GM23338 (cell line): ENCODE measurements at regions not wholly inside any gene's neighbourhood (a gene's known extent, or its start where the extent isn't known, plus 50 kb on each side); places are given as distances from the start of the nearest gene placed in this dataset.

Source experiments
- ATAC-seq: fragments of 200-7000 bp; cut with Tn5 transposase; 3 replicates; pipeline ENCODE4 v1.9.1; 2020
- DNase-seq: peaks from one replicate; pipeline ENCODE4 v3.0.0-alpha.2; 2015; ENCODE audit warnings: low spot score
- H2AFZ ChIP-seq: fragments of 200-600 bp; sonication (generic); 2 replicates; pipeline ENCODE4 v1.8.0; 2016; ENCODE audit warnings: antibody characterized with exemption, mild to moderate bottlenecking, moderate library complexity
- H3F3A ChIP-seq: fragments of 200-600 bp; sonication (generic); replicated peaks from 2 replicates; pipeline ENCODE4 v1.8.0; 2017; ENCODE audit warnings: antibody characterized with exemption, mixed run types, low read depth
- H3K27ac ChIP-seq: fragments of 200-600 bp; sonication (generic); 2 replicates; pipeline ENCODE4 v1.6.1; 2016; ENCODE audit warnings: low read depth
- H3K27me3 ChIP-seq: fragments of 200-600 bp; sonication (generic); 2 replicates; pipeline ENCODE4 v1.8.0; 2016; ENCODE audit warnings: mild to moderate bottlenecking, mixed run types, moderate library complexity; ENCODE audit not compliant: insufficient read depth
- H3K36me3 ChIP-seq: fragments of 200-600 bp; sonication (generic); 2 replicates; pipeline ENCODE4 v1.8.0; 2016; ENCODE audit warnings: mild to moderate bottlenecking; ENCODE audit not compliant: insufficient read depth
- H3K4me1 ChIP-seq: fragments of 200-600 bp; sonication (generic); 2 replicates; pipeline ENCODE4 v1.8.0; 2016; ENCODE audit warnings: mild to moderate bottlenecking, moderate library complexity; ENCODE audit not compliant: insufficient read depth
- H3K4me2 ChIP-seq: fragments of 200-600 bp; sonication (generic); 2 replicates; pipeline ENCODE4 v1.7.1; 2017; ENCODE audit warnings: mixed run types
- H3K4me3 ChIP-seq: fragments of 200-600 bp; sonication (generic); 2 replicates; pipeline ENCODE4 v1.6.1; 2016; ENCODE audit warnings: mixed run types
- H3K79me2 ChIP-seq: fragments of 200-600 bp; sonication (generic); replicated peaks from 2 replicates; pipeline ENCODE4 v1.8.0; 2017; ENCODE audit warnings: mild to moderate bottlenecking; ENCODE audit not compliant: insufficient read depth
- H3K9me2 ChIP-seq: fragments of 200-600 bp; sonication (generic); 2 replicates; pipeline ENCODE4 v1.8.0; 2017; ENCODE audit not compliant: insufficient read depth
- H4K20me1 ChIP-seq: fragments of 200-600 bp; sonication (generic); replicated peaks from 2 replicates; pipeline ENCODE4 v1.8.0; 2017; ENCODE audit warnings: mild to moderate bottlenecking; ENCODE audit not compliant: insufficient read depth
- H3K27ac Mint-ChIP-seq: 2 replicates; pipeline ENCODE4 v1.8.0; 2020; ENCODE audit warnings: inconsistent platforms, mild to moderate bottlenecking, moderate library complexity, mixed read lengths
- H3K27me3 Mint-ChIP-seq: 3 replicates; pipeline ENCODE4 v1.8.0; 2022; ENCODE audit warnings: low read depth, mild to moderate bottlenecking, moderate library complexity, mixed read lengths, inconsistent platforms; ENCODE audit not compliant: insufficient read depth, poor library complexity
- H3K36me3 Mint-ChIP-seq: 3 replicates; pipeline ENCODE4 v1.8.0; 2021; ENCODE audit warnings: low read depth, mild to moderate bottlenecking, inconsistent platforms, moderate library complexity, mixed read lengths
- H3K4me1 Mint-ChIP-seq: 3 replicates; pipeline ENCODE4 v1.8.0; 2020; ENCODE audit warnings: mild to moderate bottlenecking, inconsistent platforms, mixed read lengths
- H3K4me3 Mint-ChIP-seq: 3 replicates; pipeline ENCODE4 v1.8.0; 2021; ENCODE audit warnings: moderate library complexity, mild to moderate bottlenecking, inconsistent platforms, mixed read lengths
- H3K9me3 Mint-ChIP-seq: 3 replicates; pipeline ENCODE4 v1.8.0; 2020; ENCODE audit warnings: moderate library complexity, mild to moderate bottlenecking, inconsistent platforms, mixed read lengths
- CREB1 ChIP-seq: fragments of 250-450 bp; sonication (Bioruptor Pico); IDR thresholded peaks from 2 replicates; pipeline ENCODE4 v1.5.0; 2020; ENCODE audit warnings: low read depth, mild to moderate bottlenecking, moderate library complexity
- EZH2 ChIP-seq: fragments of 200-600 bp; sonication (generic); IDR thresholded peaks from one replicate; pipeline ENCODE4 v1.8.0; 2017; ENCODE audit warnings: antibody characterized with exemption, mild to moderate bottlenecking, low read depth; ENCODE audit not compliant: unreplicated experiment
- EZH2phosphoT487 ChIP-seq: fragments of 200-600 bp; sonication (generic); IDR thresholded peaks from one replicate; pipeline ENCODE4 v1.8.1; 2018; ENCODE audit warnings: antibody characterized with exemption; ENCODE audit not compliant: unreplicated experiment
- JUNB ChIP-seq: IDR thresholded peaks from one replicate; pipeline ENCODE4 v1.6.1; 2016; ENCODE audit warnings: antibody characterized with exemption; ENCODE audit not compliant: unreplicated experiment
- NANOG ChIP-seq: IDR thresholded peaks from 2 replicates; pipeline ENCODE4 v1.6.1; 2016; ENCODE audit warnings: antibody characterized with exemption, borderline replicate concordance
- POLR2AphosphoS5 ChIP-seq: IDR thresholded peaks from 2 replicates; pipeline ENCODE4 v1.6.1; 2016; ENCODE audit warnings: antibody characterized with exemption, low read depth
- STAT1 ChIP-seq: IDR thresholded peaks from one replicate; pipeline ENCODE4 v1.6.1; 2016; ENCODE audit warnings: antibody characterized with exemption; ENCODE audit not compliant: unreplicated experiment
- ZNF114 ChIP-seq: fragments of 250-450 bp; sonication (Bioruptor Pico); IDR thresholded peaks from 2 replicates; pipeline ENCODE4 v1.5.0; 2020; ENCODE audit warnings: mild to moderate bottlenecking, moderate library complexity
- ZNF331 ChIP-seq: fragments of 250-450 bp; sonication (Bioruptor Pico); IDR thresholded peaks from 2 replicates; pipeline ENCODE4 v1.5.0; 2020; ENCODE audit warnings: low read depth, mild to moderate bottlenecking, moderate library complexity
- TF ChIP-seq, protein P1 (sequence below): IDR thresholded peaks from 2 replicates; pipeline ENCODE4 v1.6.1; 2016; ENCODE audit warnings: antibody characterized with exemption
- TF ChIP-seq, protein P2 (sequence below): IDR thresholded peaks from one replicate; pipeline ENCODE4 v1.6.1; 2018; ENCODE audit warnings: antibody characterized with exemption; ENCODE audit not compliant: unreplicated experiment
- TF ChIP-seq, protein P3 (sequence below): fragments of 250-450 bp; sonication (Bioruptor Pico); IDR thresholded peaks from 2 replicates; pipeline ENCODE4 v1.5.0; 2020; ENCODE audit warnings: mild to moderate bottlenecking, moderate library complexity
- TF ChIP-seq, protein P4 (sequence below), 2 experiments: fragments of 200-600 bp in 1 of 2; sonication (generic) in 1 of 2; conservative IDR thresholded peaks; 2 replicates each; pipeline versions ENCODE4 v1.5.1 to v1.6.1; 2016 to 2017; ENCODE audit warnings: antibody characterized with exemption in 2 of 2, low read depth in 2 of 2, mild to moderate bottlenecking in 2 of 2, moderate library complexity in 1 of 2

DNA sequence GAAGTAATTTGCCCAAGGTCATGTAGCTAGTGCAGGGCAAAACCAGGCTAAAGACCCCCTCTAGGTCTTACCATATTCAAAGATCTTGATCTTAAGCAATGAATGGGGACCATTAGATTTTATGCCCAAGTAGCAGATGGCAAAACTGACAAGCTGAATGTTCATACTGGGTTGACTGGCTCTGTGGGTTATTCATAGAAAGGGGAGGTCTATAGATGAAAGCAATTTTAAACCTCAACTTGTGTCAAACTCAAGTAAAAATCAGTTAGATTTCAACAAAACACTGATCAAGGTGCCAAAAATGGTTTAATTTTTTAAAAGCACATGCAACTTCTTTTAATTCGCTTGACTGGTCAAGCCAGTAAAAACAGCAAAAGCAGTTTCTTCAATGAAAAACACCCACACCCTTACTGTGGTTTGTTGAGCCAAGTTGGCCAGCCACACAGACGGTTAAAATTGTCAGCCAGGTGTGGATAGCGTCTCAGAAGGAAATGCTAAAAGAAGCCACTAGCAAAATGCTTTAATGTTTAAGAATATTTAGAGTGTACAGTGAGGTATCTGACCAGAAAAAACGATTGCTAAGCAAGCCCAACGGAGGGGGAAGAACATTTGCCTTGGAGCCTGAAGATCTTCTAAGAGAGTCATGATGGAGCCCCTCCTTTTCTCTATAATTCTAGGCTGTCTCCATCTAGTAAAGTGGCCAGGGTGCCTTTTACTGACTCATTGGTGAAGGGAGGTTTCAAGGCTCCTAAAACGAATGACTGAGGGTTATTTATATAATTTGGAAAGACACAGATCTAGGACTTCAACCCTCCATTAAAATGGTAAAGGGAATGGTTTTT lies 539.6 kb upstream of the CLINT1 start:
- Histone ChIP-seq H3K4me3 (no peak overlapping the region), H3K27ac (no peak overlapping the region), H2AFZ (no peak overlapping the region), H3K79me2 (no peaks in the 10 kb centered on the region), H3K27me3 (no peaks in the 10 kb centered on the region), H3K36me3 (no peaks in the 10 kb centered on the region), H3K9me2 (peaks cover 11% of the 10 kb centered on the region), H3K4me2 (no peak overlapping the region), H3F3A (no peaks in the 10 kb centered on the region), H3K4me1 (no peaks in the 10 kb centered on the region), H4K20me1 (no peaks in the 10 kb centered on the region)
- Mint-ChIP-seq H3K4me3 (no peak overlapping the region), H3K4me1 (no peaks in the 10 kb centered on the region), H3K9me3 (peaks cover 6% of the 10 kb centered on the region), H3K27me3 (no peaks in the 10 kb centered on the region), H3K36me3 (peaks cover 4% of the 10 kb centered on the region; the same call in 1 of the 3 replicates), H3K27ac (no peak overlapping the region)
- TF ChIP-seq, protein P1, sequence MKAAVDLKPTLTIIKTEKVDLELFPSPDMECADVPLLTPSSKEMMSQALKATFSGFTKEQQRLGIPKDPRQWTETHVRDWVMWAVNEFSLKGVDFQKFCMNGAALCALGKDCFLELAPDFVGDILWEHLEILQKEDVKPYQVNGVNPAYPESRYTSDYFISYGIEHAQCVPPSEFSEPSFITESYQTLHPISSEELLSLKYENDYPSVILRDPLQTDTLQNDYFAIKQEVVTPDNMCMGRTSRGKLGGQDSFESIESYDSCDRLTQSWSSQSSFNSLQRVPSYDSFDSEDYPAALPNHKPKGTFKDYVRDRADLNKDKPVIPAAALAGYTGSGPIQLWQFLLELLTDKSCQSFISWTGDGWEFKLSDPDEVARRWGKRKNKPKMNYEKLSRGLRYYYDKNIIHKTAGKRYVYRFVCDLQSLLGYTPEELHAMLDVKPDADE = no peak
- TF ChIP-seq STAT1 (no peak), ZNF331 (CRISPR knock-in tag) (no peak), CREB1 (CRISPR knock-in tag) (no peak), POLR2AphosphoS5 (no peak), EZH2phosphoT487 (no peak), ZNF114 (CRISPR knock-in tag) (no peak), EZH2 (no peak), JUNB (no peak), NANOG (no peak)
- TF ChIP-seq, protein P2, sequence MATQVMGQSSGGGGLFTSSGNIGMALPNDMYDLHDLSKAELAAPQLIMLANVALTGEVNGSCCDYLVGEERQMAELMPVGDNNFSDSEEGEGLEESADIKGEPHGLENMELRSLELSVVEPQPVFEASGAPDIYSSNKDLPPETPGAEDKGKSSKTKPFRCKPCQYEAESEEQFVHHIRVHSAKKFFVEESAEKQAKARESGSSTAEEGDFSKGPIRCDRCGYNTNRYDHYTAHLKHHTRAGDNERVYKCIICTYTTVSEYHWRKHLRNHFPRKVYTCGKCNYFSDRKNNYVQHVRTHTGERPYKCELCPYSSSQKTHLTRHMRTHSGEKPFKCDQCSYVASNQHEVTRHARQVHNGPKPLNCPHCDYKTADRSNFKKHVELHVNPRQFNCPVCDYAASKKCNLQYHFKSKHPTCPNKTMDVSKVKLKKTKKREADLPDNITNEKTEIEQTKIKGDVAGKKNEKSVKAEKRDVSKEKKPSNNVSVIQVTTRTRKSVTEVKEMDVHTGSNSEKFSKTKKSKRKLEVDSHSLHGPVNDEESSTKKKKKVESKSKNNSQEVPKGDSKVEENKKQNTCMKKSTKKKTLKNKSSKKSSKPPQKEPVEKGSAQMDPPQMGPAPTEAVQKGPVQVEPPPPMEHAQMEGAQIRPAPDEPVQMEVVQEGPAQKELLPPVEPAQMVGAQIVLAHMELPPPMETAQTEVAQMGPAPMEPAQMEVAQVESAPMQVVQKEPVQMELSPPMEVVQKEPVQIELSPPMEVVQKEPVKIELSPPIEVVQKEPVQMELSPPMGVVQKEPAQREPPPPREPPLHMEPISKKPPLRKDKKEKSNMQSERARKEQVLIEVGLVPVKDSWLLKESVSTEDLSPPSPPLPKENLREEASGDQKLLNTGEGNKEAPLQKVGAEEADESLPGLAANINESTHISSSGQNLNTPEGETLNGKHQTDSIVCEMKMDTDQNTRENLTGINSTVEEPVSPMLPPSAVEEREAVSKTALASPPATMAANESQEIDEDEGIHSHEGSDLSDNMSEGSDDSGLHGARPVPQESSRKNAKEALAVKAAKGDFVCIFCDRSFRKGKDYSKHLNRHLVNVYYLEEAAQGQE = no peak
- TF ChIP-seq, protein P3, sequence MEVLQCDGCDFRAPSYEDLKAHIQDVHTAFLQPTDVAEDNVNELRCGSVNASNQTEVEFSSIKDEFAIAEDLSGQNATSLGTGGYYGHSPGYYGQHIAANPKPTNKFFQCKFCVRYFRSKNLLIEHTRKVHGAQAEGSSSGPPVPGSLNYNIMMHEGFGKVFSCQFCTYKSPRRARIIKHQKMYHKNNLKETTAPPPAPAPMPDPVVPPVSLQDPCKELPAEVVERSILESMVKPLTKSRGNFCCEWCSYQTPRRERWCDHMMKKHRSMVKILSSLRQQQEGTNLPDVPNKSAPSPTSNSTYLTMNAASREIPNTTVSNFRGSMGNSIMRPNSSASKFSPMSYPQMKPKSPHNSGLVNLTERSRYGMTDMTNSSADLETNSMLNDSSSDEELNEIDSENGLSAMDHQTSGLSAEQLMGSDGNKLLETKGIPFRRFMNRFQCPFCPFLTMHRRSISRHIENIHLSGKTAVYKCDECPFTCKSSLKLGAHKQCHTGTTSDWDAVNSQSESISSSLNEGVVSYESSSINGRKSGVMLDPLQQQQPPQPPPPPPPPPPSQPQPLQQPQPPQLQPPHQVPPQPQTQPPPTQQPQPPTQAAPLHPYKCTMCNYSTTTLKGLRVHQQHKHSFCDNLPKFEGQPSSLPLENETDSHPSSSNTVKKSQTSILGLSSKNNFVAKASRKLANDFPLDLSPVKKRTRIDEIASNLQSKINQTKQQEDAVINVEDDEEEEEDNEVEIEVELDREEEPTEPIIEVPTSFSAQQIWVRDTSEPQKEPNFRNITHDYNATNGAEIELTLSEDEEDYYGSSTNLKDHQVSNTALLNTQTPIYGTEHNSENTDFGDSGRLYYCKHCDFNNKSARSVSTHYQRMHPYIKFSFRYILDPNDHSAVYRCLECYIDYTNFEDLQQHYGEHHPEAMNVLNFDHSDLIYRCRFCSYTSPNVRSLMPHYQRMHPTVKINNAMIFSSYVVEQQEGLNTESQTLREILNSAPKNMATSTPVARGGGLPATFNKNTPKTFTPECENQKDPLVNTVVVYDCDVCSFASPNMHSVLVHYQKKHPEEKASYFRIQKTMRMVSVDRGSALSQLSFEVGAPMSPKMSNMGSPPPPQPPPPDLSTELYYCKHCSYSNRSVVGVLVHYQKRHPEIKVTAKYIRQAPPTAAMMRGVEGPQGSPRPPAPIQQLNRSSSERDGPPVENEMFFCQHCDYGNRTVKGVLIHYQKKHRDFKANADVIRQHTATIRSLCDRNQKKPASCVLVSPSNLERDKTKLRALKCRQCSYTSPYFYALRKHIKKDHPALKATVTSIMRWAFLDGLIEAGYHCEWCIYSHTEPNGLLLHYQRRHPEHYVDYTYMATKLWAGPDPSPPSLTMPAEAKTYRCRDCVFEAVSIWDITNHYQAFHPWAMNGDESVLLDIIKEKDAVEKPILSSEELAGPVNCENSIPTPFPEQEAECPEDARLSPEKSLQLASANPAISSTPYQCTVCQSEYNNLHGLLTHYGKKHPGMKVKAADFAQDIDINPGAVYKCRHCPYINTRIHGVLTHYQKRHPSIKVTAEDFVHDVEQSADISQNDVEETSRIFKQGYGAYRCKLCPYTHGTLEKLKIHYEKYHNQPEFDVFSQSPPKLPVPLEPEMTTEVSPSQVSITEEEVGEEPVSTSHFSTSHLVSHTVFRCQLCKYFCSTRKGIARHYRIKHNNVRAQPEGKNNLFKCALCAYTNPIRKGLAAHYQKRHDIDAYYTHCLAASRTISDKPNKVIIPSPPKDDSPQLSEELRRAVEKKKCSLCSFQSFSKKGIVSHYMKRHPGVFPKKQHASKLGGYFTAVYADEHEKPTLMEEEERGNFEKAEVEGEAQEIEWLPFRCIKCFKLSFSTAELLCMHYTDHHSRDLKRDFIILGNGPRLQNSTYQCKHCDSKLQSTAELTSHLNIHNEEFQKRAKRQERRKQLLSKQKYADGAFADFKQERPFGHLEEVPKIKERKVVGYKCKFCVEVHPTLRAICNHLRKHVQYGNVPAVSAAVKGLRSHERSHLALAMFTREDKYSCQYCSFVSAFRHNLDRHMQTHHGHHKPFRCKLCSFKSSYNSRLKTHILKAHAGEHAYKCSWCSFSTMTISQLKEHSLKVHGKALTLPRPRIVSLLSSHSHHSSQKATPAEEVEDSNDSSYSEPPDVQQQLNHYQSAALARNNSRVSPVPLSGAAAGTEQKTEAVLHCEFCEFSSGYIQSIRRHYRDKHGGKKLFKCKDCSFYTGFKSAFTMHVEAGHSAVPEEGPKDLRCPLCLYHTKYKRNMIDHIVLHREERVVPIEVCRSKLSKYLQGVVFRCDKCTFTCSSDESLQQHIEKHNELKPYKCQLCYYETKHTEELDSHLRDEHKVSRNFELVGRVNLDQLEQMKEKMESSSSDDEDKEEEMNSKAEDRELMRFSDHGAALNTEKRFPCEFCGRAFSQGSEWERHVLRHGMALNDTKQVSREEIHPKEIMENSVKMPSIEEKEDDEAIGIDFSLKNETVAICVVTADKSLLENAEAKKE (CRISPR knock-in tag) = no peak
- TF ChIP-seq, protein P4, sequence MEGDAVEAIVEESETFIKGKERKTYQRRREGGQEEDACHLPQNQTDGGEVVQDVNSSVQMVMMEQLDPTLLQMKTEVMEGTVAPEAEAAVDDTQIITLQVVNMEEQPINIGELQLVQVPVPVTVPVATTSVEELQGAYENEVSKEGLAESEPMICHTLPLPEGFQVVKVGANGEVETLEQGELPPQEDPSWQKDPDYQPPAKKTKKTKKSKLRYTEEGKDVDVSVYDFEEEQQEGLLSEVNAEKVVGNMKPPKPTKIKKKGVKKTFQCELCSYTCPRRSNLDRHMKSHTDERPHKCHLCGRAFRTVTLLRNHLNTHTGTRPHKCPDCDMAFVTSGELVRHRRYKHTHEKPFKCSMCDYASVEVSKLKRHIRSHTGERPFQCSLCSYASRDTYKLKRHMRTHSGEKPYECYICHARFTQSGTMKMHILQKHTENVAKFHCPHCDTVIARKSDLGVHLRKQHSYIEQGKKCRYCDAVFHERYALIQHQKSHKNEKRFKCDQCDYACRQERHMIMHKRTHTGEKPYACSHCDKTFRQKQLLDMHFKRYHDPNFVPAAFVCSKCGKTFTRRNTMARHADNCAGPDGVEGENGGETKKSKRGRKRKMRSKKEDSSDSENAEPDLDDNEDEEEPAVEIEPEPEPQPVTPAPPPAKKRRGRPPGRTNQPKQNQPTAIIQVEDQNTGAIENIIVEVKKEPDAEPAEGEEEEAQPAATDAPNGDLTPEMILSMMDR (conservative IDR thresholded peaks at IDR 0.05; ENCODE audit: low read depth in 2 of 2) = no peak
- no peak for DNase-seq
- ATAC-seq = no peak
